ENCODE measurements at regions not wholly inside any gene's neighbourhood (a gene's known extent, or its start where the extent isn't known, plus 50 kb on each side); places are given as distances from the start of the nearest gene placed in this dataset.

- TF ChIP-seq CTCF (IDR thresholded peaks at IDR 0.05) (no peak), EZH2 (IDR thresholded peaks at IDR 0.05; ENCODE audit: borderline replicate concordance, insufficient read depth, low read depth, low read length, poor library complexity, severe bottlenecking) (no peak)
These were observed 233.8 kb upstream of the MPDZ start for GRCh38 chr9:13513286-13513685.

Measured in B cell (primary cell).